Stimulated activated CD4-positive, alpha-beta T cell treated with anti-CD3 and anti-CD28 coated beads, Interleukin-1b, Interleukin-23, amount 100 ng/mL, for 4 hours (primary cell): ENCODE measurements at regions not wholly inside any gene's neighbourhood (a gene's known extent, or its start where the extent isn't known, plus 50 kb on each side); places are given as distances from the start of the nearest gene placed in this dataset.

Experiments
- DNase-seq, 2 donors: peaks; one replicate each; pipeline ENCODE4 v3.0.0-alpha.2; 2020; ENCODE audit warnings: low read depth in 2 of 2

GRCh38 chr5:71864730-71865601 is 145.9 kb downstream of the CARTPT start:
- DNase-seq: no peak

DNA sequence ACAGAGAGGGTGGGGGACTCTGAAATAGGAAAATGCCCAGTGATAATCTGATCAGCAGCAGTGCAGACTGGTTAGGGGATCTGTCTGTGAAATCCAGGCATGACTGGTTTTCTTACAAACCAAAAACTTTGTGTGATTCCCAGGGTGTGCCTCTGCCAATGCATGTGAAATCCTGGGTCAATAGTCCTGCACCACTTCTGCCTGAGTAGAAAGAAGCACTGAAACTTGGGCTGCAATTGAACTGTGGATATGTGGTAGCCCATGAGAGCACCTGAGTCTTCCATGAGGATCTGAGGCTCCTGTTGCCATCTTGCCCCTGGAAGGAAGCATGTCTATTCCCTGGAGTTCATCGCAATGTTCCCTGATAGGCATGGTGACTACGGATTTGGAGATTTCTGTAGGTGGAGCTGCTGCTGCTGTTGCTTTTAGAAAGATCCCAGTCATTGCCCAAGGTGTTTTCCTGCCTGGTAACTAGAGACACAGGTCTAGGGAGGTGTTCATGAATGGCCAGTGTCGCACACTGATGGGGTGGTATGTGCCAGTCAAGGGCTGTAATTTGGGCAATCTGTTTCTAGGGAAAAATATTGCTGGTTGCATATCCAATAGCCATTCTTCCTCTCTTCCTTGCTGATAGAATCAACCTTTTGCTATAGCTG is 146.7 kb downstream of the CARTPT start:
- DNase-seq: no peak

GRCh38 chr5:71872311-71872864 is 153.3 kb downstream of the CARTPT start:
- no peak for DNase-seq

DNA sequence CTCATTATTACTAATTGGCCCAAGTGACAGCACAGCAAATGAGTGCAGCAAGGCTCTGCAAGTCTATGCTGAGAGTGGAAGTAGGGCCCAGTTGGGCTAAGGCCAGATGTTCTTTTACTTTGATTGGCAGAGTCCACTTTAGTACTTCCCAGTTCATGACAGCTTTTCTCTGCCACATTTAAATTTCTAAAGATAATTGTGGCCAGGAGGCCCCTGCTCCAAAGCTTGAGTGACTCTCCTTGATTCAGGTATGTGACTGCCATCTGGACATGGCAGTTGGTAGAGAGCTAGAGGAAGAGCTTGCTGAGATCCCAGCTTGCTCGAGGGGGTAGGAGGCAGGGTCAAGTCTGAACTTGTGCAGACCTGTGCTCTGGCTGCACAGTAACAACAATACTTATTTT is 154.1 kb downstream of the CARTPT start:
- no peak for DNase-seq

DNA sequence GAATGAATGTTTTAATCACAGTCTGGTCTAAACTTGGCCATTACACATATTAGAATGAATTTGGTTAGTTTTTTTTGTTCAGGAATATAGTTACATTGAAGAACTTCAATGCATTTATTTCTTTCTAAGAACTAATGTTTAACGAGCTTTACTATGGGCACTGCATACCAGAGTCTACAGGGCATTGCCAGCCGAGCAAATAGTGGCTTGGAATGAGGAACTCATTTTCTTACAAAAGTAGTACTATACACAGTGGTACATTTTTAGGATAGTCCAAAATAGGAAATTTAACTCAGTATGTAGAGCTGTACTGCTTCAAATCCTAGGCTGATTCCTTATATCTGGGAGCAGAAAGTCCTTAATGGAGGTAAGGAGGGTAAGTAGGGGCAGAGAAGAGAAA is 155.4 kb downstream of the CARTPT start:
- DNase-seq: no peak

- DNase-seq: no peak
These were observed 158.4 kb downstream of the CARTPT start for GRCh38 chr5:71877511-71877910.

GRCh38 chr5:71880536-71880935 is 161.5 kb downstream of the CARTPT start:
- DNase-seq: no peak

DNA sequence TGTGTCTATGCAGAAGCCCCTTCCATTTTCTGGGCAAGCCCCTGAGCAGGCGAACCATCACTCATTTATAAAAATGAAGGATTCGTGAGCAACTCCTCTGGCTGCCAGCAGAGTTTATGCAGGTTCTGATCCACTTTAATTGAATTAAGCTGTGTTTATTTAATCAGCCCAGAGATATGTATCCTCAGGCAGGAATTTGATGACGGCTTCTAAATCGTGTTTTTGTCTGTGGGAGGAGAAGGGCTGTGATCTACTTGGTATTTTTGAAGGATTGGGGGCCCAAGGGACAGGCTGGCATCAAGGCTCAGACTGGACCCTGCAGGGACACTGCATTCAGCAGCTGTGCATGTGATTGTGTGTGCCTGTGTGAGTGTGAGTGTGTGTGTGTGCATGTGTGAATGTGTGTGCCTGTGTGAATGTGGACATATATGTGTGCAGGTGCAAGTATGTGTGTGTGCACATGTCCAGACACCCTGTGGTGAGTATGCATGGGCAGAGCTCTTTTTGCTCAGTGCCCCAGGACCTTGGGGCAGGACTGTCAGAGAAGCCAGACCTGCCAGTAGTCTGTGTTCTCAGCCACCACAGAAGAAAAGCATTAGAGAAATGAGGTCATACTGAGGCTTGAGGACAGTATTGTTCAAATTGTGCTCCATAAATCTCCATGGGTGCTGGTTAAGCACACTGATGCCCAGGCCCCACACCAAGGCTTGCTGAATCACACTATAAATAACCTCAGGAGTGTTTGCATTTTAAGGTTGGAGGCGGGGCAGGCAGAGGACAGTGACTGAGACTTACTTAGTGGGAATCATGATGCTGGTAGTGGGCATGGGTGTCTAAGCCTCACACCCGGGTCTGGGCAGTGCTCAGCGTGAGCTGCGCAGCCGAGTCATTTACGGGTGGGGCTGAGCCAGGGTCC is 164.0 kb downstream of the CARTPT start:
- no peak for DNase-seq

GRCh38 chr5:71883742-71884103 is 164.6 kb downstream of the CARTPT start:
- no peak for DNase-seq

GRCh38 chr5:71884926-71885325 is 165.9 kb downstream of the CARTPT start:
- no peak for DNase-seq

- DNase-seq: no peak
These were observed 167.3 kb downstream of the CARTPT start for GRCh38 chr5:71886406-71886805.

DNA sequence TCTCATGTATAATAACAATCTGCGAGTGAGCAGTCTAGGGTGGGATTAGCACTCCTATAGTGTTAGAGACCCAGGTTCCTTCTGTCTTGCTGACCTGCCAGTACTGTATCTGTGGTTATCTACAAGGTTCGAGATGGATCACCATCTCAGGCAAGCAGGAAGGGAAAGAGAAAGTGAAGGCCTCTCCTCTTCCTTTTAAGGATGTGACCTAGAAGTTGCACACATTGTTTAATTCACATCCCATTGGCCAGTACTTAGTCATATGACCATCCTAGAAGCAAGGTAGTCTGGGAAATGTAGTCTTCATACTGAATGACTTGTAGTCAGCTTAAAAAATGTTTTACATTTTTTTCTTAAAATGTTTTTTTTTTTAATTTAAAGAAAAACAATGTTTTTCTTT is 168.6 kb downstream of the CARTPT start:
- no peak for DNase-seq

GRCh38 chr5:71891406-71891805 is 172.3 kb downstream of the CARTPT start:
- DNase-seq: no peak

GRCh38 chr5:71891856-71892255 is 172.8 kb downstream of the CARTPT start:
- DNase-seq: no peak

DNA sequence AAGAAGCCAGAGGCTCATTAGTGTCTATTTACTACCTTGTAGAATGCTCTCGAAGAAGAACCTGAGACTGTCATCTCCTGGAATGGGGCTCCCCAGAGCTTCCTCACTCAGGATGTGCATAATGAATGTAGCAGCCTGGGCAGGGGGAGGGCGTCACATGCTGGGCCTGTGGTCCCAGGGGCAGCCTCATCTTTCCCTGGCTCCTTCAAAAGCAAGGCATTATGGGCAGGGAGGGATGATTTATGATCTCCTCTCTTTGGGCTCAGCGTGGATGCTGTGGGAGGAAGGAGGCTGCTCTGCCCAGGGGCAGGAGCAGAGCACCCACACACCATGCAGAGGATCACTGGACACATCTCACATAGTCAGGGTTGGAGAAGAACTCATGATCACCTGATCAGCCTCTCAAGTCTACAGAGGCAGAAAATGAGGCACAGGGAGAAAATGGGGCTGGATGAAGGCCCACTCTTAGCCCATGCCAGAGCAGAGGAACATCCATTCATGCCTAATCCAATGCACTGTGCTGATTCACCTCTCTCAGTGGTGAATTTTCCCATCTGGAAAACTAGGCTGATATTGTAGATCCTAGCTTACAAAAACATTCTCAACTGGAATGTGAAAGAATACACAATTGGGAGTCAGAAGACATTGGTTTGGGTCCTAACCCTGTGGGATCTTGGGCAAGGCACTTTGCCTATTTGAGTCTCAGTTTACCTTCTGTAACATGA is 173.7 kb downstream of the CARTPT start:
- DNase-seq: no peak

DNA sequence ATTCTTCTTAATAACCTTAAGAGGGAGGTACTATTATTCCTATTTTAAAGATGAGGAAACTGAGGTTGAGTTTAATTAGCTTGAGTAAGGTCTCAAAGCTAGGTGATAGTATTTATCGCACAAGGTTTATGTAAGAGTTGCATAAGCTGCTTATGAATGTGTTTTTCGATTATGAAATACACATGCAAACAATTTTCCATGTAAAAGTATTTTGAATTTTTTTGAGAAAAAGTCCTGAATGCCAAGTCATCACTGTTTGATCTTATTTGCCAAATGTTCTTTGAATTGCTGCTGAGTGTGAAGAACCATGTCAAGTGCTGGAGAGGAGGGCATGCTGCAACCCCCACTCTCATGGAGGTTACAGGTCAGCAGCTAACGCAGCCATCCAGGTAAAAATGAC is 174.4 kb downstream of the CARTPT start:
- no peak for DNase-seq

GRCh38 chr5:71894091-71894490 is 175.0 kb downstream of the CARTPT start:
- DNase-seq: no peak

GRCh38 chr5:71895546-71895945 is 176.5 kb downstream of the CARTPT start:
- DNase-seq: no peak

DNA sequence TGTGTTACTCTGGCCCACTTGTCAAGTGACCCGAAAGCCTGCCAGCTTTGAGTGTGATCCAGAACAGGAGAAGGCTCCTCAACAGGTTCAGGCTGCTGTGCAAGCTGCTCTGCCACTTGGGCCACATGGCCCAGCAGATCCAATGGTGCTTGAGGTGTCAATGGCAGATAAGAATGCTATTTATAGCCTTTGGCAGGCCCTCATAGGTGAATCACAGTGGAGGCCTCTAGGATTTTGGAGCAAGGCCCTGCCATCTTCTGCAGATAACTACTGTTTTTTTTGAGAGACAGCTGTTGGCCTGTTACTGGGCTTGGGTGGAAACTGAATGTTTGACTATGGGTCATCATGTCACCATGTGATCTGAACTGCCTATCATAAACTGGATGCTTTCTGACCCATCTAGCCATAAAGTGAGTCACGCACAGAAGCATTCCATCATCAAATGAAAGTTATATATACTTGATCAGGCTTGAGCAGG is 180.8 kb downstream of the CARTPT start:
- no peak for DNase-seq

GRCh38 chr5:71903808-71904207 is 184.7 kb downstream of the CARTPT start:
- no peak for DNase-seq

DNA sequence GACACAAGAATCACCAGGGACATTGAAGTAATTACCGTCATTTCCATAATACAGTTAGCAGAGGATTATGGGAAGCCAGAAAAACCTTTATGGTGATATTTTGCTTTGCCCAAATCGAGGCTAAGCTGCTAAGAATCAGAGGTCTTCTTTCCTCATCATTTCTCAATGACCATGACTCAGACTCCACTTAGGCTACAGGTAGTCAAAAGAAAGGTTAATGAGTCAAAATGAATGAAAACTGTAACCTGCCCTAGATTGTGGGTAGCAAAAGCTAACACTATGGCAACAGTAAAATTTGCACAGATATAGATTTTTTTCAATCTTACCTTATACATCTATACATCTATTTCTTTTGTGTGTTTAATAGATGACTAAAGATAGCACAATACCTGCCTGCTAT is 185.8 kb downstream of the CARTPT start:
- no peak for DNase-seq
